Psoas muscle (tissue), 7 donors: ENCODE measurements at regions not wholly inside any gene's neighbourhood (a gene's known extent, or its start where the extent isn't known, plus 50 kb on each side); places are given as distances from the start of the nearest gene placed in this dataset.

Experiments used
- ATAC-seq, 4 donors: fragments of 200-7000 bp; cut with Tn5 transposase; one replicate each; pipeline ENCODE4 v1.9.1; 2020; ENCODE audit warnings: moderate library complexity in 3 of 4, mild to moderate bottlenecking in 2 of 4
- DNase-seq, 2 donors: peaks; one replicate each; pipeline ENCODE4 v3.0.0-alpha.2; 2020
- H3K27ac ChIP-seq: fragments of 200-600 bp; one replicate; pipeline ENCODE4 v1.8.0; 2022
- H3K27me3 ChIP-seq, 3 donors: fragments of 200-600 bp in 1 of 3; one replicate each; pipeline versions ENCODE4 v1.6.1 to v1.8.0; 2013 to 2022; ENCODE audit warnings: low read length in 2 of 3, mild to moderate bottlenecking in 2 of 3, moderate library complexity in 1 of 3; ENCODE audit not compliant: insufficient read depth in 3 of 3
- H3K36me3 ChIP-seq, 2 donors: fragments of 200-600 bp in 1 of 2; one replicate each; pipeline versions ENCODE4 v1.6.1 to v1.8.0; 2013 to 2022; ENCODE audit warnings: low read depth in 1 of 2, mild to moderate bottlenecking in 1 of 2, moderate library complexity in 1 of 2; ENCODE audit not compliant: insufficient read depth in 1 of 2
- H3K4me1 ChIP-seq: fragments of 200-600 bp; one replicate; pipeline ENCODE4 v1.8.0; 2022
- H3K4me3 ChIP-seq: fragments of 200-600 bp; one replicate; pipeline ENCODE4 v1.8.0; 2022; ENCODE audit warnings: mild to moderate bottlenecking
- H3K9me3 ChIP-seq: fragments of 200-600 bp; one replicate; pipeline ENCODE4 v1.8.0; 2022
- WGBS, 3 donors: extraction: QIAGEN DNeasy Blood & Tissue Kit; methylation state at CpG; one replicate each; pipeline versions ENCODE4 v1.1.6 to v1.1.7; 2013; 5-methylcytosine and 5-hydroxymethylcytosine counted together
- intact Hi-C, 2 donors: fragments of 100-400 bp; cut with DNase I; formaldehyde crosslinking; loops; one replicate each; pipeline versions ENCODE4 v1.11.0 to v1.14.2; 2022
- TF ChIP-seq, protein P1 (sequence below): fragments of 200-600 bp; IDR thresholded peaks from one replicate; pipeline ENCODE4 v1.8.0; 2022; ENCODE audit warnings: antibody characterized with exemption
- donor health status: healthy with polysubstance abuse.
- donor health status: DM: no; HTN: no; CAD: no; lungs with moderate emphysema.
- donor health status: Bipolar disorder and iron deficiency.
- donor health status: healthy.
- donor health status: DM: yes; HTN: yes; CAD: no.
- donor health status: DM: no; HTN: no; CAD: no.
- donor health status: DM: yes; HTN: yes; CAD: no.

DNA sequence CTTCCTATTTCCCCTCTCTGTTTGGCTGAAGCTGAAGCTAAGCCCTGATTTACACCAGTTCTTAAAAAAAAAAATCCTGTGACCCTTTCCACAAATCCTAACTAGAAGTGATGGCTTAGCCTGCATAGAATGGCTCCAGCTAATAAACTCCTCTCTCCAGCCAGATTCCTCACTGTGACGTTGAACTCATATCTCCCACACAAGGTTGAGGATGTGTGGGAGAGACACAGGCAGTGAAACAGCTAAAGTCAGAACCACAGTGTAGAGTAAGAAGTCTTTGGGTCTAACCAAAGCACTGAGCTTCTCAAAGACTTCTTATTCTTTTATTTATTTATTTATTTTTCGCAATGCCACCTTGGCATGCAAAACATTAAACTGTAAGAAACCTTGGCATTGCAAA lies 268.3 kb downstream of the SNX13 start:
- Histone ChIP-seq H3K36me3 (no peaks in the 10 kb centered on the region), H3K4me1 (no peaks in the 10 kb centered on the region), H3K4me3 (no peak overlapping the region), H3K27me3 (no peaks in the 10 kb centered on the region), H3K27ac (no peak overlapping the region), H3K9me3 (no peaks in the 10 kb centered on the region)
- intact Hi-C loops, result no loop called here
- DNase-seq (no peak), ATAC-seq (no peak)
- WGBS, 3 donors, result 78 to 87% (median 87%) methylated on average over 2 of the region's 2 CpGs
- TF ChIP-seq, protein P1, sequence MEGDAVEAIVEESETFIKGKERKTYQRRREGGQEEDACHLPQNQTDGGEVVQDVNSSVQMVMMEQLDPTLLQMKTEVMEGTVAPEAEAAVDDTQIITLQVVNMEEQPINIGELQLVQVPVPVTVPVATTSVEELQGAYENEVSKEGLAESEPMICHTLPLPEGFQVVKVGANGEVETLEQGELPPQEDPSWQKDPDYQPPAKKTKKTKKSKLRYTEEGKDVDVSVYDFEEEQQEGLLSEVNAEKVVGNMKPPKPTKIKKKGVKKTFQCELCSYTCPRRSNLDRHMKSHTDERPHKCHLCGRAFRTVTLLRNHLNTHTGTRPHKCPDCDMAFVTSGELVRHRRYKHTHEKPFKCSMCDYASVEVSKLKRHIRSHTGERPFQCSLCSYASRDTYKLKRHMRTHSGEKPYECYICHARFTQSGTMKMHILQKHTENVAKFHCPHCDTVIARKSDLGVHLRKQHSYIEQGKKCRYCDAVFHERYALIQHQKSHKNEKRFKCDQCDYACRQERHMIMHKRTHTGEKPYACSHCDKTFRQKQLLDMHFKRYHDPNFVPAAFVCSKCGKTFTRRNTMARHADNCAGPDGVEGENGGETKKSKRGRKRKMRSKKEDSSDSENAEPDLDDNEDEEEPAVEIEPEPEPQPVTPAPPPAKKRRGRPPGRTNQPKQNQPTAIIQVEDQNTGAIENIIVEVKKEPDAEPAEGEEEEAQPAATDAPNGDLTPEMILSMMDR, result no peak

DNA sequence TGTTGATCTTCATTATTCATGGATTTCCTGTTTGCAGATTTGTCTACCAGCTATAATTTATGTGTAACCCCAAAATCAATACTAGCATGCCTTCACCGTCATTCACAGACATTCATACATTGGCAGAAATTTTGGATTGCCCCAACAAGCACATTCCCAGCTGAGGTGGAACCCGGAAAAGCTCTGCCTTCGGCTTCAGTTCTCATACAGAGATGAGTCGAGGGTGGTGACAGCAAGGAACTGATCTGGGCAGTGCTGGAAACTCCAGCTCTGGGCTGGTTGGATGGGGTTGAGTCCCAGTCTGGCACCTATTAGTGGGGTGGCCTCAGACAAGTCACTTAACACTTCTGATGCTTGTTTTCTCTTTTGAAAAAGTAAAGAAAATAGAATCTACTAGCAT lies 267.5 kb downstream of the SNX13 start:
- Histone ChIP-seq H3K27me3 (no peaks in the 10 kb centered on the region), H3K4me3 (no peak overlapping the region), H3K27ac (no peak overlapping the region), H3K4me1 (no peaks in the 10 kb centered on the region), H3K36me3 (no peaks in the 10 kb centered on the region), H3K9me3 (no peaks in the 10 kb centered on the region)
- DNase-seq (no peak), ATAC-seq (no peak)
- TF ChIP-seq, protein P1, result no peak
- 88 to 95% (median 88%) methylated on average over 4 of the region's 4 CpGs for WGBS, 3 donors
- intact Hi-C loops, result no loop called here

DNA sequence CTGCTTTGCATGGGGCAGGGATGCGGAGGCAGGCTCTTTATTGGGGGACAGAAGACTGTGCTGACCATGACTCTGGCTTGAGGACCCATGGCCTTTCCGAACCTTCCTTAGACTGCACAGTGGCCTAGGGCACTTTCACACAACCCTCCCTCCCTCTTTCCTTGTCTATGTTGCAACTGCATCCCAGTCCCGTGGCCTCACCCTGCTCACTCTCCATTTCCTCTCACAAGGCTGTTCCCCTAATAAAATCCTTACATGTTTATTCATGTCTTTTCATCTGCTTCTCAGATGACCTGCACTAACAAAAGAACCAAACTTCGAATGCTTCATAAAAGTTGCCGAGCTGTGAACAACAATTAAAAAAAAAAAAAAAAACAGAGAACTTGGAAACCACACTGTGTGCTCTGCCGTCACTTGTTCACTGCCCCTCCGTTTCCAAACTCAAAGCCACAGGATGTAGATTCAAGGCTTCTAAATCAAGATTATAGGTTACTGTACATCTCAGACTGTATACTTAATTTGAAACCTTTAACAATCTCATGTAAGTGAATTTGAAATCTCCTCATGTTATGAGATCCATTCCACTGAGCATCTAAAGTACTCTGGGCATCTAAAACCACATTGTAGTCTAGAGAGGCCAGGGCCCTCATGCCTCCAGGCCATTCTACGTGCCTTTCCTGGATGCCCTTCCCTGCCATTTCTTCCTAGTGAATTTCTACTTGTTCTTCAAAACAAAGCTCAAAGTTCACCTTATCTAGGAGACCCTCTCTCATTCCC lies 265.9 kb downstream of the SNX13 start:
- 82 to 86% (median 86%) methylated on average over 8 of the region's 8 CpGs for WGBS, 3 donors
- TF ChIP-seq, protein P1, result no peak
- no peak for ATAC-seq

DNA sequence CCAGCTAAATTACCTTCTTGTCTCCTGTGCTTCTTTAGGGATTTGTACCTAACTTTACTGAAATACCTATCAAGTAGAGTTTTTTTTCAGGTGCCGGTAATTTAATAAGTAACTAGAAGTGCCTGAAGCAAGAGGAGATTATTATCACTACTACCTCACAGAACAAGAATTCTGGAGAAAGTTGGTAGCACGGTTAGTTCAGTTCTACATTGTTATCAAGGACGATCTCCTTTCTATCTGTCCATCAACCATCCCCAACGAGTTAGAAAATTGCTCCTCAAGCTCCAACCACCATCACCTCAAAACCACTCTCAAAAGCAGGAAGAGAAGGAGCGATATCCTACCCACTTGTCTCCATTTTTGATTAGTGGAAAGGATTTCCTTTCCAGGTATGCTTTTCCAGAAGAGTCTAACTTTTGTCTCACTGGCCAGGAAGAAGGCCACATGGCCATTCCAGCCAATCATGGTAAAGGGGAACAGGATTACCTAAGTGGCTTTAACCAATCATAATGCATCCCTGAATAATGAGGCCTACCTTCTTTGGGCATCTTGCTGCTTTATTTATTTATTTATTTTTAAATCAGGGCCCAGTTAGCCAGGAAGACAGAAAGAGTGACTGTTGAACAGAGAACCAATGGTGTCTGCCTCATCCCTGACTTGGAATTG lies 265.2 kb downstream of the SNX13 start:
- Histone ChIP-seq H3K27ac (no peak overlapping the region), H3K27me3 (no peaks in the 10 kb centered on the region), H3K4me1 (no peaks in the 10 kb centered on the region), H3K9me3 (no peaks in the 10 kb centered on the region), H3K4me3 (no peak overlapping the region), H3K36me3 (no peaks in the 10 kb centered on the region)
- TF ChIP-seq, protein P1, result no peak
- WGBS, 3 donors, result 69 to 81% (median 80%) methylated on average over 5 of the region's 5 CpGs
- ATAC-seq (no peak), DNase-seq (no peak)
- intact Hi-C loops, result no loop called here

More for the DNA sequence above, 265.9 kb downstream of the SNX13 start:
- Histone ChIP-seq H3K36me3 (no peaks in the 10 kb centered on the region), H3K4me3 (no peak overlapping the region), H3K27me3 (no peaks in the 10 kb centered on the region), H3K9me3 (no peaks in the 10 kb centered on the region), H3K4me1 (no peaks in the 10 kb centered on the region), H3K27ac (no peak overlapping the region)
- intact Hi-C loops, result no loop called here
- no peak for DNase-seq
